ENCODE measurements at regions not wholly inside any gene's neighbourhood (a gene's known extent, or its start where the extent isn't known, plus 50 kb on each side); places are given as distances from the start of the nearest gene placed in this dataset.

DNA sequence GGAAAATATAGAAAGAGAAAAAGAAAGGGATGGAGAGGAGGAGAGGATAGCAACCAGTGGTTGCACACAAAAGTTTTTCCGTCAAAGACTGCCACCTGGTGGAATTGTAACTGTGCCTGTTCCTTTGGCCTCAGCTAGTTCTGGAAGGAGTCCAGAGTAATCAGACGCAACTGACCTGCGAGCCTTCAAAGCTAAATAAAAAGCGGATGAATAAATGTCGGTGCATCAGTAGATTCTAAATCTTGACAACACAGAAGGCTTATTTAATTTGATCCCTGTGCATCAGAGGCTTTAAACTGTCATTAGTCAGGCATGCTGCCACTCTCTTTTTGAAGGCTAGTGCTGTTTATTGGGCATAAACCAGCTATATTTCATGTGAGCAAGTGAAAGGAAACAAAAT is 132.9 kb upstream of the ACO1 start:
- H3K4me3 ChIP-seq (ENCODE audit: control insufficient read depth, low read depth, low read length), result no peak overlapping the region
- peak; percentile 58 for DNase-seq (ENCODE audit: low read depth)

DNA sequence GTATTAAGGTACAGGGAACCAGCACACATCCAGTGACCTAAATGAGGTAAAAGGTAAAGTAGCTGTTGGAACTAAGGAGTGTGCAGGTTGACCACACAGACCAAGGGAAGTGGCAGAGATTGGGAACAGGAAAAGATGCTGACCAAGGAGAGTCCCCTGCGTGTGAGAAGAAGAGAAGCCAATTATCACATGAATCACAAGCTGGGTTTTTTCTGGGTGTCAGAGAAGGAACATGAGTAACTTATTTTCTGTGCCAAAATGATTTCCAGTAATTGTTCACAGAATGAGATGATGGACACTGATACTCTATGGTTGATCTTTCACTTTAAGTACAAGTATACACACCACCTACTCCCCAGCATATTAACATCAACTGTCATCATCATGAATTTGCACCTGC is 130.7 kb upstream of the ACO1 start:
- no peak for DNase-seq (ENCODE audit: low read depth)
- H3K4me3 ChIP-seq (ENCODE audit: control insufficient read depth, low read depth, low read length), result no peak overlapping the region
- TF ChIP-seq, protein P1, sequence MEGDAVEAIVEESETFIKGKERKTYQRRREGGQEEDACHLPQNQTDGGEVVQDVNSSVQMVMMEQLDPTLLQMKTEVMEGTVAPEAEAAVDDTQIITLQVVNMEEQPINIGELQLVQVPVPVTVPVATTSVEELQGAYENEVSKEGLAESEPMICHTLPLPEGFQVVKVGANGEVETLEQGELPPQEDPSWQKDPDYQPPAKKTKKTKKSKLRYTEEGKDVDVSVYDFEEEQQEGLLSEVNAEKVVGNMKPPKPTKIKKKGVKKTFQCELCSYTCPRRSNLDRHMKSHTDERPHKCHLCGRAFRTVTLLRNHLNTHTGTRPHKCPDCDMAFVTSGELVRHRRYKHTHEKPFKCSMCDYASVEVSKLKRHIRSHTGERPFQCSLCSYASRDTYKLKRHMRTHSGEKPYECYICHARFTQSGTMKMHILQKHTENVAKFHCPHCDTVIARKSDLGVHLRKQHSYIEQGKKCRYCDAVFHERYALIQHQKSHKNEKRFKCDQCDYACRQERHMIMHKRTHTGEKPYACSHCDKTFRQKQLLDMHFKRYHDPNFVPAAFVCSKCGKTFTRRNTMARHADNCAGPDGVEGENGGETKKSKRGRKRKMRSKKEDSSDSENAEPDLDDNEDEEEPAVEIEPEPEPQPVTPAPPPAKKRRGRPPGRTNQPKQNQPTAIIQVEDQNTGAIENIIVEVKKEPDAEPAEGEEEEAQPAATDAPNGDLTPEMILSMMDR (conservative IDR thresholded peaks at IDR 0.05; ENCODE audit: control insufficient read depth, insufficient read depth, low read depth, low read length), result no peak

More for the DNA sequence above, 132.9 kb upstream of the ACO1 start:
- TF ChIP-seq, protein P1 (conservative IDR thresholded peaks at IDR 0.05; ENCODE audit: control insufficient read depth, insufficient read depth, low read depth, low read length), result peak; percentile 59

DNA sequence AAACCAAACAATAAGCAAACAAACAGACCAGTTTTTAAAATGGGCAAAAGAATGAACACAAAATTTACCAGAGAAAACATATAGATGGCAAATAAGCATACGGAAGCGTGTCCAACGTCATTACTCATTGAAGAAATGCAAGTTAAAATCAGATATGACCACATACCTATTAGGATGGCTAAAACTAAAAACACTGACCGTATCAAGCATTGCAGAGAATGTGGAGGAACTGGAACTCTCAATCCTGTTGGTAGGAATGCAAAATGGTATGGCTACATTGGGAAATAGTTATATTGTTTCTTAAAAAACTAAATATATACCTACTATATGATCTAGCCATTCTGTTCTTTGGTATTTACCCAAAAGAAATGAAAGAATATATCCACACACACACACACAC is 129.4 kb upstream of the ACO1 start:
- no peak overlapping the region for H3K4me3 ChIP-seq (ENCODE audit: control insufficient read depth, low read depth, low read length)
- TF ChIP-seq, protein P1 (conservative IDR thresholded peaks at IDR 0.05; ENCODE audit: control insufficient read depth, insufficient read depth, low read depth, low read length), result no peak
- DNase-seq (ENCODE audit: low read depth), result no peak

DNA sequence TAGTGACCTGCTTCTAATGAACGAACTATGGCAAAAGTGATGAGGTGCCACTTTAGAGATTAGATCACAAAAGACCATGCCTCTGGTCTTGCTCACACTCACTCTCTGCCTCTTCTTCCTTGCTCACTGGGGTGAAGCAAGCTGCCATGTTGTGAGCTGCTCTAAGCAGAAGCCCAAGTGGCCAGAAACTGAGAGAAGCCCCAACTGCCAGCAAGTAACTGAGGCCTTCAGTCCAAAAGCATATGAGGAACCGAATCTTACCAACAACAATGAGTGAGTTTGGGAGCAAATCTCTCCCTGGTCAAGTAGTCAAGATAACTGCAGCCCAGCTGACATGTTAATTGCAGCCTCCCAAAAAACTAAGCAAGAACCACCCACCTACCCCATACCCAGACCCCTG is 126.0 kb upstream of the ACO1 start:
- H3K4me3 ChIP-seq (ENCODE audit: control insufficient read depth, low read depth, low read length), result no peak overlapping the region
- TF ChIP-seq, protein P1 (conservative IDR thresholded peaks at IDR 0.05; ENCODE audit: control insufficient read depth, insufficient read depth, low read depth, low read length), result no peak
- no peak for DNase-seq (ENCODE audit: low read depth)

DNA sequence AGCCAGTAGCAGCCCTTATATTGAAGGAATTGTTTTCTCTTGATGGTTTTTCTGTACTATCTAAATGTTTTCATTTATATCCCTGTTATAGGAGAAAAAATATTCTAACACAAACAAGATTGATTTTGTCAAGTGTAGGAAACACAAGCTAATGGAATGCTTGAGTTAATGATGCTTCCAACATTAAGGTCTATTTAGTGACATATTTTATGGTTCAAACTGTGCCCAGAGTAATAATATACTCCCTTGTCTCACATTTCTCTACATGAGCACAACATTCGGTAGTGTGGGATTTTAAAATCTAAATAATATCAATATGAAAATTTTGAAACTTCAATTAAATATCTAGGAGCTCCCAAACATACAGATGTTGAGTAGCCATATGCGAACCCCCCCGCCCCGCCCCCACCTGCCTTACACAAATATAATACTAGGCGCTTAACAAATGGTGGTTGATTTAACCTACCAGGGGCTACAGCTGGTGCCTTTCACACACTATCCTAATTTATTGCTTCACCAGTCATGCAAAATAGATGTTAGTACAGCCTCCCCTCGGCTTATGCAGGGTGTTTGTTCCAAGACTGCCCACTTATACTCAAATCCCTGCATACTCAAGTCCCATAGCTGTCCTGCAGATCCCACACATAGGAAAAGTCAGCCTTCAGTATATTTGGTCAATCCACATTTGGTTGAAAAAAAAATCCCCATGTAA is 124.1 kb upstream of the ACO1 start:
- TF ChIP-seq, protein P1 (conservative IDR thresholded peaks at IDR 0.05; ENCODE audit: control insufficient read depth, insufficient read depth, low read depth, low read length), result no peak
- DNase-seq (ENCODE audit: low read depth), result no peak
- H3K4me3 ChIP-seq (ENCODE audit: control insufficient read depth, low read depth, low read length), result no peak overlapping the region

DNA sequence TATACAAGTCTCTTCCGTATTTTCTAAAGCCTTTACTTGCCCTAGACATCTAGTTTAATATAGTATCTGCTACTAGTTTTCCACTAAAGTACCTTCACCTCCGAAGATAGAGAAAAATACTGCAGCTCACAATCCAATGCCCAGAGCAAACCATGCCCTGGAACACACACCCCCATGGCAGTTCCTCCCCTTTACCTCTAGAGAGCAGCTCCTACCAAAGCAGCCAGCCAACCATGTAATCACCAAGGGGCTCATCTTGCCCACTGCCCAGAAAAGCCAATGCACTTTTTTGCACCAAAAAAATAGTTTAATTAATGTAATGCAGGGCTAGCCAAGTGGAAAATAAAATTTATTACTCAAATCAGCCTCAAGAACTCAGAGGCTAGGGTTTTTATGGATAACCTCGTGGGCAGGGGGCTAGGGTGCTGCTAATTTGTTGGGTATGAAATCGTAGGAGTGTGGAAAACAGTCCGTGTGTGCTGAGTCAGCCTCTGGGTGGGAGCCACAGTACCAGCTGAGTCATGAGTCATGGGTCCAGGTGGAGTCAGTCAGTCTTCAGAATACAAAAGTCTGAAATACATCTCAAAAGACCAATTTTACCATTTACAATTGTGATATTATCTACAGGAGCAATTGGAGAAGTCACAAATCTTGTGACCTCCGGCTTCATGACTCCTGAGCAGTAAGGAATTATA is 120.1 kb upstream of the ACO1 start:
- TF ChIP-seq, protein P1 (conservative IDR thresholded peaks at IDR 0.05; ENCODE audit: control insufficient read depth, insufficient read depth, low read depth, low read length), result no peak
- DNase-seq (ENCODE audit: low read depth), result peak; percentile 30

More for the DNA sequence above, 120.1 kb upstream of the ACO1 start:
- H3K4me3 ChIP-seq (ENCODE audit: control insufficient read depth, low read depth, low read length), result no peak overlapping the region
